ENCODE measurements at regions not wholly inside any gene's neighbourhood (a gene's known extent, or its start where the extent isn't known, plus 50 kb on each side); places are given as distances from the start of the nearest gene placed in this dataset.

GRCh38 chr7:93015779-93016481, 101.8 kb downstream of the SAMD9 start:
- no peak for DNase-seq

- no peak for DNase-seq
Observed at GRCh38 chr7:93015101-93015778, 102.5 kb downstream of the SAMD9 start.

- no peak for DNase-seq
Observed at GRCh38 chr7:93014410-93014809, 103.4 kb downstream of the SAMD9 start.

- no peak for DNase-seq
Observed at GRCh38 chr7:93013446-93014061, 104.2 kb downstream of the SAMD9 start.

- no peak for DNase-seq
Observed at GRCh38 chr7:93011351-93012294, 106.2 kb downstream of the SAMD9 start.

GRCh38 chr7:93008833-93009232, 108.9 kb downstream of the SAMD9 start:
- DNase-seq = no peak

- no peak for DNase-seq
Observed at GRCh38 chr7:93006480-93007095, 111.2 kb downstream of the SAMD9 start.

GRCh38 chr7:93004906-93005305, 112.9 kb downstream of the SAMD9 start:
- no peak for DNase-seq

GRCh38 chr7:92997719-92998118, 120.1 kb downstream of the SAMD9 start:
- no peak for DNase-seq

GRCh38 chr7:92997152-92997551, 120.6 kb downstream of the SAMD9 start:
- DNase-seq = no peak

GRCh38 chr7:92994901-92995300, 122.9 kb downstream of the SAMD9 start:
- no peak for DNase-seq

- DNase-seq = no peak
Observed at GRCh38 chr7:92992932-92993331, 124.8 kb downstream of the SAMD9 start.

- no peak for DNase-seq
Observed at GRCh38 chr7:92992483-92992882, 125.3 kb downstream of the SAMD9 start.

GRCh38 chr7:92991190-92991589, 126.6 kb downstream of the SAMD9 start:
- no peak for DNase-seq

GRCh38 chr7:92988941-92989545, 128.7 kb downstream of the SAMD9 start:
- DNase-seq = no peak

- DNase-seq = no peak
Observed at GRCh38 chr7:92988051-92988450, 129.7 kb downstream of the SAMD9 start.

- DNase-seq = no peak
Observed at GRCh38 chr7:92987538-92987937, 130.2 kb downstream of the SAMD9 start.

- DNase-seq = no peak
Observed at GRCh38 chr7:92987095-92987494, 130.7 kb downstream of the SAMD9 start.

- no peak for DNase-seq
Observed at GRCh38 chr7:92982928-92983327, 134.9 kb downstream of the SAMD9 start.

GRCh38 chr7:92976931-92977330, 140.6 kb upstream of the CDK6 start:
- no peak for DNase-seq

- DNase-seq = no peak
Observed at GRCh38 chr7:92973974-92974373, 137.6 kb upstream of the CDK6 start.

GRCh38 chr7:92973293-92973731, 136.9 kb upstream of the CDK6 start:
- DNase-seq = no peak

All from activated CD8-positive, alpha-beta memory T cell treated with anti-CD3 and anti-CD28 coated beads, Interleukin-2, amount 50 U/mL, for 48 hours (primary cell).